ENCODE measurements at regions not wholly inside any gene's neighbourhood (a gene's known extent, or its start where the extent isn't known, plus 50 kb on each side); places are given as distances from the start of the nearest gene placed in this dataset.

DNA sequence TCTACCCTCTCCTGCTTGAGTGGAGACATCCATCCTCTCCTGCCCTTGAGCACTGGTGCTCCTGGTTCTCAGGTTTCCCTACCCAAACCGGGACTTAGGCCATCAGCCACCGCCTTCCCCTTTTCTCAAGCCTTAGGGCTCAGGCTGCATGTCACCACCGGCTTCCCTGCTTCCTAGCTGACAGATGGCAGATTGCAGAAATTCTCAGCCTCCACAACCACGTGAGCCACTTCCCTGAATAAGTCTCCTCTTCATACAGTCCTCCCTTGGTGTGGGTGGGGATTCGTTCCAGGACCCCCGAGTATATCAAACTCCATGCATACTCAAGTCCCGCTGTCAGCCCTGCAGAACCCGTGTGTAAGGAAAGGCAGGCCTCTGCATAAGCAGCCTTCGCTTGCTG lies 203.5 kb upstream of the ZNF32 start:
- TF ChIP-seq CTCF (IDR thresholded peaks at IDR 0.05): no peak
- TF ChIP-seq EP300 (IDR thresholded peaks at IDR 0.05): no peak
